ENCODE measurements at regions not wholly inside any gene's neighbourhood (a gene's known extent, or its start where the extent isn't known, plus 50 kb on each side); places are given as distances from the start of the nearest gene placed in this dataset.

DNA sequence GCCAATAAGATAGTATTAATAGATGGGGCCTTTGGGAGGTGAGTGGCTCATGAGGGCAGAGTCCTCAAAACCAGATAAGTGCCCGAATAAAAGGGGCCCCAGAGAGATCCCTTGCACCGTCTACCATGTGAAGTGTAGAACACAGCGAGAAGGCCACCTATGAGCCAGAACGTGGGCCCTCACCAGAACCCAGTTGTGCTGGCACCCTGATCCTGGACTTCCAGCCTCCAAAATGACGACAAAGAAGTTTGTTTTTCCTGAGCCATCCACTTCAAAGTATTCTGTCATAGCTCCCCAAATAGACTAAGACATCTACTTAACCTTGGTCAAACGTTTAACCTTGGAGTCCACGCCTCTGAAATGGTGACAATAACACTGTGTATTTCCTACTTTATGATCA lies 158.1 kb downstream of the EFNB2 start:
- Histone ChIP-seq H4K8ac (ENCODE audit: low read depth in 2 of 2, low read length in 2 of 2) (no peak overlapping the region), H3K56ac (ENCODE audit: extremely low read depth, insufficient read depth, low read length) (no peak overlapping the region), H3K4ac (ENCODE audit: low read depth, low read length) (peak overlapping the region; percentile 94; the same call in 1 of the 2 replicates), H3K79me1 (ENCODE audit: low read depth in 1 of 2, low read length in 2 of 2) (peaks cover 0 to 4% of the 10 kb centered on the region in 2 experiments; a peak in 1 of 4 replicates), H3K9ac (ENCODE audit: low read depth, low read length) (no peak overlapping the region), H3K27ac (ENCODE audit: insufficient read depth, low read length) (no peak overlapping the region), H2BK20ac (ENCODE audit: low read depth, low read length) (peak overlapping the region; percentile 97; the same call in 1 of the 2 replicates), H2AFZ (replicated peaks; ENCODE audit: low read length, poor library complexity) (no peak overlapping the region), H2AK5ac (ENCODE audit: low read depth, low read length) (peak overlapping the region; percentile 63; the same call in 1 of the 2 replicates), H2BK15ac (ENCODE audit: low read depth, low read length) (peak overlapping the region; percentile 98; the same call in 2 of the 3 replicates), H3K36me3 (ENCODE audit: control insufficient read depth, insufficient read depth, low read length) (no peaks in the 10 kb centered on the region), H3K14ac (replicated peaks; ENCODE audit: low read depth, low read length) (peak overlapping the region; percentile 47; the same call in 1 of the 2 replicates), H3K4me2 (ENCODE audit: low read depth, low read length) (no peak overlapping the region), H3K9me3 (ENCODE audit: control insufficient read depth, insufficient read depth, low read length) (no peaks in the 10 kb centered on the region), H3K18ac (ENCODE audit: low read depth, low read length) (no peak overlapping the region), H4K91ac (ENCODE audit: insufficient read depth, low read depth, low read length) (peak overlapping the region; percentile 17; the same call in 1 of the 2 replicates), H2BK120ac (ENCODE audit: low read depth, low read length) (peak overlapping the region; percentile 97), H3K27me3 (ENCODE audit: control insufficient read depth, insufficient read depth, low read length) (no peaks in the 10 kb centered on the region), H3K23ac (ENCODE audit: low read depth, low read length) (no peak overlapping the region), H2AK9ac (replicated peaks; ENCODE audit: low read depth, low read length, poor library complexity) (no peak overlapping the region), H3K4me1 (ENCODE audit: control insufficient read depth, insufficient read depth, low read length) (peaks cover 27% of the 10 kb centered on the region), H2BK5ac (ENCODE audit: low read depth, low read length, poor library complexity, severe bottlenecking) (no peak overlapping the region), H3K4me3 (ENCODE audit: insufficient read depth, low read depth, low read length) (no peak overlapping the region), H3K9me1 (ENCODE audit: insufficient read depth, low read length) (peaks cover 17% of the 10 kb centered on the region), H4K5ac (ENCODE audit: low read depth, low read length) (no peak overlapping the region), H4K20me1 (ENCODE audit: insufficient read depth, low read length) (no peaks in the 10 kb centered on the region)
- no peak for ATAC-seq (ENCODE audit: low read depth)
- DNase-seq: no peak
- intact Hi-C loops (cut with micrococcal nuclease) (no loop called here), dilution Hi-C loops (cut with HindIII; ENCODE audit: low sequenced_read_pairs, unreplicated experiment) (no loop called here), in situ Hi-C loops (cut with MboI; ENCODE audit: low sequenced_read_pairs) (no loop called here)
- no TSS peak for BruUV-seq (replicated peaks)
- ChIA-PET CTCF (interaction anchor here (0.5 kb wide), 1 partner anchor 14 kb away, joined by 3 read pairs; no protein-coding TSS in a partner anchor), POLR2A (ENCODE audit: unreplicated experiment) (no interaction called here)
- whole genome bisulfite sequencing, 2 experiments (ENCODE audit: extremely low coverage in 2 of 2, insufficient read length in 1 of 2): 83% methylated on average over 3 of the region's 7 CpGs; no CpG with 5 or more reads in 1 of the 2 experiments
- no peak for TF ChIP-seq CHD1 (IDR thresholded peaks at IDR 0.05; ENCODE audit: low read depth, low read length)
- TF ChIP-seq BHLHE40 (IDR thresholded peaks at IDR 0.05; ENCODE audit: low read depth, low read length): no peak
- TF ChIP-seq, protein P1, sequence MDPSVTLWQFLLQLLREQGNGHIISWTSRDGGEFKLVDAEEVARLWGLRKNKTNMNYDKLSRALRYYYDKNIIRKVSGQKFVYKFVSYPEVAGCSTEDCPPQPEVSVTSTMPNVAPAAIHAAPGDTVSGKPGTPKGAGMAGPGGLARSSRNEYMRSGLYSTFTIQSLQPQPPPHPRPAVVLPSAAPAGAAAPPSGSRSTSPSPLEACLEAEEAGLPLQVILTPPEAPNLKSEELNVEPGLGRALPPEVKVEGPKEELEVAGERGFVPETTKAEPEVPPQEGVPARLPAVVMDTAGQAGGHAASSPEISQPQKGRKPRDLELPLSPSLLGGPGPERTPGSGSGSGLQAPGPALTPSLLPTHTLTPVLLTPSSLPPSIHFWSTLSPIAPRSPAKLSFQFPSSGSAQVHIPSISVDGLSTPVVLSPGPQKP (IDR thresholded peaks at IDR 0.05; ENCODE audit: borderline replicate concordance, low read depth, low read length): no peak
- no peak for TF ChIP-seq MAZ (IDR thresholded peaks at IDR 0.05; ENCODE audit: borderline replicate concordance, low read depth, low read length)
- TF ChIP-seq NFE2L2 (IDR thresholded peaks at IDR 0.05; ENCODE audit: low read depth, low read length): no peak
- TF ChIP-seq FOS (IDR thresholded peaks at IDR 0.05; ENCODE audit: low read depth, low read length): no peak

Data from IMR-90 (cell line).